ENCODE measurements at regions not wholly inside any gene's neighbourhood (a gene's known extent, or its start where the extent isn't known, plus 50 kb on each side); places are given as distances from the start of the nearest gene placed in this dataset.

GRCh38 chr4:135770505-135770904, 1568.9 kb upstream of the PABPC4L start:
- no peak for TF ChIP-seq EZH2 (IDR thresholded peaks at IDR 0.05; ENCODE audit: low read length, unreplicated experiment)
- no peak for TF ChIP-seq CTCF (conservative IDR thresholded peaks at IDR 0.05; ENCODE audit: low read depth, low read length)
